Esophagus (tissue), 2 donors: ENCODE measurements at regions not wholly inside any gene's neighbourhood (a gene's known extent, or its start where the extent isn't known, plus 50 kb on each side); places are given as distances from the start of the nearest gene placed in this dataset.
"Not testable (repeated sequence)": the region's sequence is repeated elsewhere in the genome, so short reads cannot be mapped to it uniquely, and the experiment has no call there.

Experiments
- H3K27ac ChIP-seq, 2 donors: one replicate each; pipeline ENCODE4 v1.5.1; 2013; ENCODE audit warnings: low read depth in 2 of 2, mild to moderate bottlenecking in 2 of 2, inconsistent platforms in 1 of 2, low read length in 1 of 2, moderate library complexity in 1 of 2
- H3K27me3 ChIP-seq, 2 donors: one replicate each; pipeline ENCODE4 v1.6.1; 2013; ENCODE audit warnings: low read length in 2 of 2, control low read depth in 1 of 2, mild to moderate bottlenecking in 1 of 2; ENCODE audit not compliant: insufficient read depth in 2 of 2, control insufficient read depth in 1 of 2
- H3K36me3 ChIP-seq, 2 donors: one replicate each; pipeline ENCODE4 v1.6.1; 2013; ENCODE audit warnings: low read length in 1 of 2; ENCODE audit not compliant: control insufficient read depth in 2 of 2, insufficient read depth in 2 of 2
- H3K4me1 ChIP-seq, 2 donors: one replicate each; pipeline ENCODE4 v1.6.1; 2013; ENCODE audit warnings: low read length in 1 of 2; ENCODE audit not compliant: control insufficient read depth in 2 of 2, insufficient read depth in 2 of 2
- H3K4me3 ChIP-seq, 2 donors: one replicate each; pipeline ENCODE4 v1.5.1; 2013; ENCODE audit warnings: low read length in 2 of 2, mild to moderate bottlenecking in 2 of 2, low read depth in 1 of 2, moderate library complexity in 1 of 2
- H3K9me3 ChIP-seq, 2 donors: one replicate each; pipeline ENCODE4 v1.6.1; 2013; ENCODE audit warnings: mild to moderate bottlenecking in 2 of 2, low read depth in 1 of 2, low read length in 1 of 2, moderate library complexity in 1 of 2; ENCODE audit not compliant: control insufficient read depth in 2 of 2, insufficient read depth in 1 of 2
- WGBS, 2 donors: extraction: QIAGEN DNeasy Blood & Tissue Kit; methylation state at CpG; one replicate each; pipeline ENCODE4 v1.1.7; 2013; 5-methylcytosine and 5-hydroxymethylcytosine counted together
- donor health status: healthy with polysubstance abuse.
- donor health status: Bipolar disorder and iron deficiency.

GRCh38 chr6:82501901-82502300 lies 138.3 kb downstream of the TPBG start:
- H3K36me3 ChIP-seq, H3K4me1 ChIP-seq: not testable (repeated sequence)
- WGBS, 2 donors, result 76 to 86% methylated on average over 5 of the region's 5 CpGs

GRCh38 chr6:82506526-82506925 lies 142.9 kb downstream of the TPBG start:
- WGBS, 2 donors, result 65 to 75% methylated on average over 1 of the region's 1 CpG
- Histone ChIP-seq H3K9me3 (no peaks in the 10 kb centered on the region), H3K36me3 (no peaks in the 10 kb centered on the region), H3K4me1 (no peaks in the 10 kb centered on the region), H3K4me3 (no peak overlapping the region), H3K27ac (no peak overlapping the region), H3K27me3 (no peaks in the 10 kb centered on the region)

More at GRCh38 chr6:82501901-82502300, 138.3 kb downstream of the TPBG start:
- H3K27ac ChIP-seq, H3K4me3 ChIP-seq, H3K9me3 ChIP-seq, H3K27me3 ChIP-seq: not testable (repeated sequence)

- 32 to 51% methylated on average over 1 of the region's 1 CpG for WGBS, 2 donors
- Histone ChIP-seq H3K4me3 (no peak overlapping the region), H3K9me3 (no peaks in the 10 kb centered on the region)
Observed at GRCh38 chr6:82507112-82507511, 143.5 kb downstream of the TPBG start.

DNA sequence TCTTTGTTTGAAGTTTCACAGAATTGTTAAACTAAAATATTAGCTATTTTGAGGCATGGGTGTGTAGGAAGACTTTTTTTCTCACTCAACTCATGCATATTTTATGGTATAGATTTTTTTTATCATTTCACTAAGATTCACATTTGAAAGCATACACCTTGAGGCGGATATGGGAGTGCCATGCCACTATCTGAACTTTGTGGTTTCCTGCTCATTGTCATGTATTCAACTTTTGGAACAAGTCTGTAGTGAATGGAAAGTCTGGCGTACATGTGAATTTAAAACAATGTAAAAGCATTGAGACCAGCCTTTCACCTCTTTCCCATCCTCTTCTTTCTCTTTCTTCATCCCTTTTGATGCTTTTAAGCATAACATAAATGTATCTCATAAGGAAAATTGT lies 147.9 kb downstream of the TPBG start:
- 75 to 86% methylated on average over 2 of the region's 2 CpGs for WGBS, 2 donors
- no peaks in the 10 kb centered on the region for H3K4me1 ChIP-seq
- H3K36me3 ChIP-seq, result no peaks in the 10 kb centered on the region
- H3K27me3 ChIP-seq, result no peaks in the 10 kb centered on the region
- H3K4me3 ChIP-seq, result no peak overlapping the region
- H3K27ac ChIP-seq, result no peak overlapping the region
- H3K9me3 ChIP-seq, result no peaks in the 10 kb centered on the region

More at GRCh38 chr6:82507112-82507511, 143.5 kb downstream of the TPBG start:
- no peak overlapping the region for H3K27ac ChIP-seq
- no peaks in the 10 kb centered on the region for H3K27me3 ChIP-seq
- H3K4me1 ChIP-seq, result no peaks in the 10 kb centered on the region
- H3K36me3 ChIP-seq, result no peaks in the 10 kb centered on the region

GRCh38 chr6:82517896-82518295 lies 154.3 kb downstream of the TPBG start:
- H3K27me3 ChIP-seq, H3K27ac ChIP-seq, H3K4me3 ChIP-seq, H3K4me1 ChIP-seq, H3K9me3 ChIP-seq, H3K36me3 ChIP-seq: not testable (repeated sequence)
- WGBS, 2 donors, result 91 to 92% methylated on average over 4 of the region's 4 CpGs

GRCh38 chr6:82521369-82521768 lies 157.8 kb downstream of the TPBG start:
- no peak overlapping the region for H3K27ac ChIP-seq

GRCh38 chr6:82521861-82522260 lies 158.2 kb downstream of the TPBG start:
- Histone ChIP-seq H3K27ac (no peak overlapping the region), H3K27me3 (no peaks in the 10 kb centered on the region), H3K4me1 (no peaks in the 10 kb centered on the region), H3K4me3 (no peak overlapping the region), H3K9me3 (no peaks in the 10 kb centered on the region), H3K36me3 (no peaks in the 10 kb centered on the region)
- WGBS, 2 donors, result 81 to 82% methylated on average over 2 of the region's 2 CpGs

More at GRCh38 chr6:82521369-82521768, 157.8 kb downstream of the TPBG start:
- Histone ChIP-seq H3K4me1 (no peaks in the 10 kb centered on the region), H3K9me3 (no peaks in the 10 kb centered on the region), H3K27me3 (no peaks in the 10 kb centered on the region), H3K4me3 (no peak overlapping the region), H3K36me3 (no peaks in the 10 kb centered on the region)
- 84 to 86% methylated on average over 1 of the region's 1 CpG for WGBS, 2 donors

- Histone ChIP-seq H3K4me3 (no peak overlapping the region), H3K4me1 (no peaks in the 10 kb centered on the region)
- WGBS, 2 donors, result 78 to 79% methylated on average over 8 of the region's 8 CpGs
Observed at GRCh38 chr6:82524031-82524430, 160.4 kb downstream of the TPBG start.

GRCh38 chr6:82525775-82526495 lies 162.3 kb downstream of the TPBG start:
- H3K4me1 ChIP-seq, result no peaks in the 10 kb centered on the region
- H3K27me3 ChIP-seq, result no peaks in the 10 kb centered on the region
- WGBS, 2 donors, result 62 to 76% methylated on average over 4 of the region's 4 CpGs
- no peaks in the 10 kb centered on the region for H3K36me3 ChIP-seq
- no peak overlapping the region for H3K27ac ChIP-seq
- no peak overlapping the region for H3K4me3 ChIP-seq
- H3K9me3 ChIP-seq, result no peaks in the 10 kb centered on the region

More at GRCh38 chr6:82524031-82524430, 160.4 kb downstream of the TPBG start:
- H3K27ac ChIP-seq, result no peak overlapping the region
- no peaks in the 10 kb centered on the region for H3K9me3 ChIP-seq
- H3K36me3 ChIP-seq, result no peaks in the 10 kb centered on the region
- no peaks in the 10 kb centered on the region for H3K27me3 ChIP-seq

DNA sequence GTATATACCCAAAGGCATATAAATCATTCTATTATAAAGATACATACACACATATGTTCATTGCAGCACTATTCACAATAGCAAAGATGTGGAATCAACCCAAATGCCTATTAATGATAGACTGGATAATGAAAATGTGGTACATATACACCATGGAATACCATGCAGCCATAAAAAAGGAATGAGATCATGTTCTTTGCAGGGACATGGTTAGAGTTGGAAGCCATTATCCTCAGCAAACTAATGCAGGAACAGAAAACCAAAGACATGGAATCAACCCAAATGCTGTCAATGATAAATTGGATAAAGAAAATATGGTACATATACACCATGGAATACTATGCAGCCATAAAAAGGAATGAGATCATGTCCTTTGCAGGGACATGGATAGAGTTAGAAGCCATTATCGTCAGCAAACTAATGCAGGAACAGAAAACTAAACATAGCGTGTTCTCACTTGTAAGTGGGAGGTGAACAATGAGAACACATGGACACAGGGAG lies 166.4 kb downstream of the TPBG start:
- not testable (repeated sequence) for H3K36me3 ChIP-seq, H3K27ac ChIP-seq, H3K4me1 ChIP-seq, H3K9me3 ChIP-seq, H3K4me3 ChIP-seq, H3K27me3 ChIP-seq
- WGBS, 2 donors, result 93% methylated on average over 2 of the region's 2 CpGs
